ENCODE measurements at regions not wholly inside any gene's neighbourhood (a gene's known extent, or its start where the extent isn't known, plus 50 kb on each side); places are given as distances from the start of the nearest gene placed in this dataset.

- no peak for DNase-seq (ENCODE audit: low read depth in 2 of 2)
Observed at GRCh38 chr3:40855871-40856270, 331.1 kb downstream of the ZNF621 start.

GRCh38 chr3:40858364-40859115 lies 333.8 kb downstream of the ZNF621 start:
- DNase-seq (ENCODE audit: low read depth in 2 of 2), result no peak

GRCh38 chr3:40862946-40863345 lies 336.4 kb upstream of the CTNNB1 start:
- DNase-seq (ENCODE audit: low read depth in 2 of 2), result no peak

- no peak for DNase-seq (ENCODE audit: low read depth in 2 of 2)
Observed at GRCh38 chr3:40864146-40864782, 335.0 kb upstream of the CTNNB1 start.

- no peak for DNase-seq (ENCODE audit: low read depth in 2 of 2)
Observed at GRCh38 chr3:40864915-40865314, 334.4 kb upstream of the CTNNB1 start.

- DNase-seq (ENCODE audit: low read depth in 2 of 2), result no peak
Observed at GRCh38 chr3:40867797-40868196, 331.5 kb upstream of the CTNNB1 start.

GRCh38 chr3:40869013-40869412 lies 330.3 kb upstream of the CTNNB1 start:
- no peak for DNase-seq (ENCODE audit: low read depth in 2 of 2)

GRCh38 chr3:40869939-40870338 lies 329.4 kb upstream of the CTNNB1 start:
- DNase-seq (ENCODE audit: low read depth in 2 of 2), result no peak

- no peak for DNase-seq (ENCODE audit: low read depth in 2 of 2)
Observed at GRCh38 chr3:40871394-40871793, 327.9 kb upstream of the CTNNB1 start.

- no peak for DNase-seq (ENCODE audit: low read depth in 2 of 2)
Observed at GRCh38 chr3:40872258-40872920, 326.9 kb upstream of the CTNNB1 start.

GRCh38 chr3:40873476-40873875 lies 325.8 kb upstream of the CTNNB1 start:
- no peak for DNase-seq (ENCODE audit: low read depth in 2 of 2)

- DNase-seq (ENCODE audit: low read depth in 2 of 2), result no peak
Observed at GRCh38 chr3:40873934-40874699, 325.2 kb upstream of the CTNNB1 start.

- DNase-seq (ENCODE audit: low read depth in 2 of 2), result no peak
Observed at GRCh38 chr3:40875581-40875980, 323.7 kb upstream of the CTNNB1 start.

GRCh38 chr3:40876009-40876408 lies 323.3 kb upstream of the CTNNB1 start:
- no peak for DNase-seq (ENCODE audit: low read depth in 2 of 2)

GRCh38 chr3:40876496-40876895 lies 322.8 kb upstream of the CTNNB1 start:
- no peak for DNase-seq (ENCODE audit: low read depth in 2 of 2)

- DNase-seq (ENCODE audit: low read depth in 2 of 2), result no peak
Observed at GRCh38 chr3:40877631-40878463, 321.5 kb upstream of the CTNNB1 start.

- DNase-seq (ENCODE audit: low read depth in 2 of 2), result no peak
Observed at GRCh38 chr3:40878464-40878905, 320.8 kb upstream of the CTNNB1 start.

GRCh38 chr3:40885430-40885829 lies 313.9 kb upstream of the CTNNB1 start:
- DNase-seq (ENCODE audit: low read depth in 2 of 2), result no peak

- DNase-seq (ENCODE audit: low read depth in 2 of 2), result no peak
Observed at GRCh38 chr3:40886660-40887425, 312.5 kb upstream of the CTNNB1 start.

GRCh38 chr3:40891186-40891585 lies 308.1 kb upstream of the CTNNB1 start:
- DNase-seq (ENCODE audit: low read depth in 2 of 2), result no peak

Measured in stimulated activated CD4-positive, alpha-beta T cell treated with anti-CD3 and anti-CD28 coated beads, Interleukin-1b, Interleukin-23, amount 100 ng/mL, for 1 hour (primary cell).